Activated CD4-positive, alpha-beta T cell treated with anti-CD3 and anti-CD28 coated beads, Interleukin-2, amount 10 ng/mL, durations not matched to agents 7 days and 5 days (primary cell): ENCODE measurements at regions not wholly inside any gene's neighbourhood (a gene's known extent, or its start where the extent isn't known, plus 50 kb on each side); places are given as distances from the start of the nearest gene placed in this dataset.

Experiments
- CTCF ChIA-PET: fragments of 350-600 bp; sonication (Branson Sonifier 250); formaldehyde crosslinking; loops from one replicate; lab custom pipeline; 2021; ENCODE audit warnings: antibody characterized with exemption; lab: Charles Lee
- POLR2A ChIA-PET: fragments of 350-600 bp; sonication (Branson Sonifier 250); formaldehyde crosslinking; loops from one replicate; lab custom pipeline; 2021; ENCODE audit warnings: antibody characterized with exemption; lab: Charles Lee
- DNase-seq: peaks from one replicate; pipeline ENCODE4 v3.0.0-alpha.2; 2020
- H3K27ac Mint-ChIP-seq: one replicate; pipeline ENCODE4 v1.8.0; 2021; ENCODE audit warnings: mild to moderate bottlenecking, moderate library complexity, mixed read lengths
- H3K27me3 Mint-ChIP-seq: one replicate; pipeline ENCODE4 v1.8.0; 2021; ENCODE audit warnings: mixed read lengths
- H3K36me3 Mint-ChIP-seq: one replicate; pipeline ENCODE4 v1.8.0; 2021; ENCODE audit warnings: low read depth, mixed read lengths
- H3K4me1 Mint-ChIP-seq: one replicate; pipeline ENCODE4 v1.8.0; 2021; ENCODE audit warnings: mixed read lengths
- H3K4me3 Mint-ChIP-seq: one replicate; pipeline ENCODE4 v1.8.0; 2021; ENCODE audit warnings: mild to moderate bottlenecking, moderate library complexity, mixed read lengths
- H3K9me3 Mint-ChIP-seq: one replicate; pipeline ENCODE4 v1.8.0; 2021; ENCODE audit warnings: mixed read lengths

DNA sequence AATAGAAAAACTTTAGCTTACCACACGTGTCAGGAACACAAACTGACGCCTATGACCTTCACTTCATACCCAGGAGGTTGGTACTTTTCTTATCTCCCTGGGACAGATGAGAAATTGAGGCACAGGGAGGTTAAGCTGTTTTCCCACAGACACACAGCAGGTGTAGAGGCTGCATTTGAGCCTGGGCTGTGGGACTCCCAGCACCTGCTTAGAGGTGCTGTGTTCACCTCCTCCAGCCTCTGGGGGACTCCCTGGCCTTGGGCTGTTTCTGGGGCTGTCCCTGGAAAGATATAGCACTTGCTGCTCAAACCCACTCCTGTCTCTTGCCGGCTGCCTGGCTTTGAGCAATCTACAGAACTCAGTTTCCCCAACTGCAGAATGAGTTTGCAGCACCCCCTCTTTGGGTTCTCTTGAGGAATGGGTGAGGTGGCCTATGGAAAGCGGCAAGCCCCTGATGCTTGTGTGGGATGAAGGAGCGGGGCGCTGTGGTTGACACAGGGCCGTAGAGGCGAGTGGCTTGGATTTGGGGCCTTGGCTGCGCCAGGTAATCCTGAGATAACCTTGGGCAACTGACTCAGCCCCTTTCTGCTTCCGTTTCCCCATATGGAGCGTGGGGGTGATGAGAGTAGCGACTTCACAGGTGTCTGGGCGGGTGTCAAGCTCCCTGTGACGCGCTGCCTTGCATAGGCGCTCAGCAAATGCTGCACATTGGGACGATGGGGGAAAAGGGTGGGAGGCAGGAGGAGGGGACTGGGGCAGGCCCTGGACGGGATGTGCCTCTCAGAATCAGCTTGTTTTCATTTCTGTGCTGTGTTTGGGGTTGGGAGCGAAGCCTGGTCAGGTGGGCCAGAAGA, 104.5 kb upstream of the CIBAR2 start:
- Mint-ChIP-seq H3K36me3 (no peaks in the 10 kb centered on the region), H3K4me1 (no peaks in the 10 kb centered on the region), H3K27me3 (no peaks in the 10 kb centered on the region), H3K9me3 (no peaks in the 10 kb centered on the region), H3K27ac (peak overlapping the region; percentile 38), H3K4me3 (no peak overlapping the region)
- CTCF ChIA-PET: interaction anchor here (1.2 kb wide), 1 partner anchor 37 kb away, joined by 3 read pairs; no protein-coding TSS in a partner anchor
- POLR2A ChIA-PET: no interaction called here
- no peak for DNase-seq

DNA sequence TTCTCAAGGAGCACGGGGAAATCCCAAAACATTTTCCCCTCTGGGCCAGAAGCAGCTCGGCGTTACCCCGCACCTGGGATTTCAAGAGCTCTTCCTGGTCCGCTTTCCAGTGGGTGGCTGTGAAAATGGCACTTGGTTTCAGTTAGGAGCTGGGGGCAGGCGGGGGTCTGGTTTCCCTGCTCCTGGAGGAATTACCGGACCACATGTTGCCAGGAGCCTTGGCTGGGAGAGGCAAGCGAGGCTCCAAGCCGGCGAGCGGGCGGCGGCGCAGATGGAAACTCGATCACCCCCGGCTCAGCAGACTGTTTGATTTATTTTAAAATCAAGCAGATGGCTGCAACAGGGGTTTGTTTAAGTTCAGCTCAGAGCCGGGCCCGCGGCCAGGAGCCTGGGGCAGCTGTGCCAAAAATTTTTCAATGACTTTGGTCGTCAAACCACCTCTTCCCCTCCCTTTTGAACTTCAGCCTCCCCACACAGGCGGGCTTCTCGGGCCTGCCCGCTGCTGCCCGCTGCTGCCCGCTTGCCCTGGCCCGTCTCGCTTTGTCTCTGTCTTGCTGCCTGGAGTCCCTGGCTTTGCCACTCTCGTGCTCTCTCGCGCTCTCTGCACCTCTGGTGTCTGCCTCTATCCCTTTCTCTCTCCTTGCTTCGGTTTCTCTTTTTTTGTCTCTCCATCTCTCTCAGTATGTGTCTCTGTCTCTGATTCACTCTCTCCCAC, 108.0 kb upstream of the CIBAR2 start:
- Mint-ChIP-seq H3K4me3 (no peak overlapping the region), H3K36me3 (no peaks in the 10 kb centered on the region), H3K9me3 (no peaks in the 10 kb centered on the region), H3K27me3 (no peaks in the 10 kb centered on the region), H3K4me1 (no peaks in the 10 kb centered on the region), H3K27ac (no peak overlapping the region)
- CTCF ChIA-PET: no interaction called here
- POLR2A ChIA-PET: no interaction called here
- no peak for DNase-seq

DNA sequence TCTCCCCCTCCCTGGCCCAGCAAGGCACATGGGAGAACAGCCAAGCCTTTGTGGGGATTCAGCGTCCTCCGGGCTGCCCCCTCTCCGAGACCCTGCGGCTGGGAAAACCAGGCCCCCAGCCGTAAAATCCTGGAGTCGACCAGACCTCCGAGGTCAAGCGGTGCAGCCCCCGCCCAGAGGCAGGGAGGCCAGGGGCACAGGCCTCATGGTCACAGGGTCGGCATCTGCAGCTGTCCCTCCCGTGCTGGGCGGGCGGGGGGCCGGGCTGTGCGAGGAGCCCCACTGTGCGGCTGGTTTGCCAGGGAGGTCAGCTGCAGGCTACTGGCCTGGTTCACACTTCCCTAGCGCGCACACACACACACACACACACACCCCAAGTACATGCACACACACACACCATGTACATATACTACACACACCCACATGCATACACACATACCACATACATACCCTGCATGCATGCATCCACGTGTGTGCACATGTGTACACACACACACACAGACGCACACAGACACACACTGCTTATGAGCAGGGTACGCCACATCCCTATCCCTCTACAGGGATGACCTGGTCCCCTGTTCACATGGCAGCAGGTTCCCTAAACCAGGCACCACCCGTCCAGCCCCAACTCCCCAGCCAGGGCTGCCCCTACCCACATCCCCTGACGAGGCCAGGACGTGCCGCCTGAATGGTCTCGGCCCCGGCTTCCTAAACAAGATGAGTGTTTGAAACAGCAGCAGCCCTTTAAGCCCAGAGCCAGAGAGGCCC, 108.9 kb upstream of the CIBAR2 start:
- Mint-ChIP-seq H3K27me3 (no peaks in the 10 kb centered on the region), H3K9me3 (no peaks in the 10 kb centered on the region), H3K4me1 (no peaks in the 10 kb centered on the region), H3K36me3 (no peaks in the 10 kb centered on the region), H3K4me3 (no peak overlapping the region), H3K27ac (no peak overlapping the region)
- CTCF ChIA-PET: no interaction called here
- DNase-seq: no peak
- POLR2A ChIA-PET: no interaction called here

DNA sequence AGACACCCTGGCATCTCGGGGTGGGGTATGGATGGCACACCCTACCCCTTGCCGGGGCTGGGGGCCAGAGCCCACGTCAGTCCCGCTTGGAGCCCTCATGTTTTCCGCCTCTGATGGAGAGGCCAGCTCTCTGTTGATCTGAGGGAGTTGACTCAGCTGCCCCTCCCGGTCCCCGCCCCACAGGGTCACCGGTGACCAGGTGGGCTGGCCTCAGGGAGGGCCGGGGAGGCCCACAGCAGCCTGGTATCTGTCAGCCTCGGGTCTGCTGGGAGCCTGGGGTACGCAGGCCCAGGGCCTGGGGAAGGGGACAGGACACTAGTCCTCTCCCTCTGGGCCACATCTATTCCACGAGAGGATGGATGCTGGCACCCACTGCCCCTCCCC, 109.5 kb upstream of the CIBAR2 start:
- no peaks in the 10 kb centered on the region for H3K9me3 Mint-ChIP-seq
- no peaks in the 10 kb centered on the region for H3K36me3 Mint-ChIP-seq
- no peaks in the 10 kb centered on the region for H3K27me3 Mint-ChIP-seq
- no peaks in the 10 kb centered on the region for H3K4me1 Mint-ChIP-seq
- H3K4me3 Mint-ChIP-seq: no peak overlapping the region
- ChIA-PET POLR2A (no interaction called here), CTCF (no interaction called here)
- H3K27ac Mint-ChIP-seq: no peak overlapping the region
- DNase-seq: no peak

DNA sequence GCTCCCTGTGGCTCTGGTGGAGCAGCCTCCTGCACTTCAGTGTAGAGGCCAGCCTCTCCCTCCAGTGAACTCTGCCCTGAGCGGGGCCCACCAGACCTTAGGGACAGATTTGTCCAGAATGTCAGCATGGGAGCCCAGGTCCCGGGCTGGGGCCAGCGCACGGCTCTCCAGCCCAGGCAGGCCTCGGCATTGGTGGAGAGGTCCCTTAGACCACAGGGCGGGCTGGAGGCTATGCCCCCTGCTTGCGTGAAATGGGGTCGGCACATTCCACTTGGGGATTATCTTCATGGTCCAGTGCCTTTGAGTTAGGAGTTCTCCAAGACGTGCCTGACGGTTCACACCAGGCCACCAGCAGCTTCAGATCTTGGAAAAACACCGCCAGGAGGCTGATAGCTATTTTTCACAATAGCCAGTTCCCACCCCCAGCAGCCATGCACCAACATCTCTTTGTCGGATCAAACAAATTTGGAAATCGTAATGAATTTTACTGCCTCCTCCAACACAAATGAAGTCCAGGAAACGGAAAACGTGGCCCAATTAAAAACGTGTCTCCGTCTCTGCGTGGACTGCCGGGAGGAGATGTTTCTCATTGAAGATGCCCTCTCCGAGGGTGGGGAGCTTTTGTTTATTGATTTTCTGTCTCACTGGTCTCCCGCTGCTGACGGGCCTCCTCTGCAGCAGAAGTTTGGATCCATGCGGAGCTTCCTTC, 110.0 kb upstream of the CIBAR2 start:
- CTCF ChIA-PET: no interaction called here

DNA sequence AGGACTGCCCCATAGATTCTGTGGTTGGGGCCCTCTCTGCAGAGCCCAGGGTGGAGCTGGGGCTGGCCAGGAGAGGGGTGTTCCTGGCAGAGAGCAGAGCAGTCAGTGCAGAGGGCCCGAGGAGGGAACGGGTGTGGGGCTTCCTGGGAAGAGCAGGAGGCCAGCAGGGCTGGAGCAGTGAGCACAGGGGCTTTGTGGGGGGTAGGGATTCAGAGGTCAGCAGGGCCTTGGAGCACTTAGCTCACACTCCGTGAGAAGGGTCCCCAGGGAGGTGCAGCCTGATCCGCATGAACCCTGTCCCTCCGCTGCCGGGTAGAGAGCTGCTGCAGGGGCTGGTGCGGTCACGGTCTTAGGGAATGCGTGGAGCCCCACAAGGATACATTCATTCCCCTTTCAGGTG, 113.0 kb upstream of the CIBAR2 start:
- no peak overlapping the region for H3K27ac Mint-ChIP-seq
- CTCF ChIA-PET: no interaction called here
- no peaks in the 10 kb centered on the region for H3K36me3 Mint-ChIP-seq
- POLR2A ChIA-PET: no interaction called here
- H3K9me3 Mint-ChIP-seq: no peaks in the 10 kb centered on the region
- H3K27me3 Mint-ChIP-seq: no peaks in the 10 kb centered on the region
- H3K4me1 Mint-ChIP-seq: no peaks in the 10 kb centered on the region
- no peak overlapping the region for H3K4me3 Mint-ChIP-seq
- DNase-seq: no peak

More for the DNA sequence above, 110.0 kb upstream of the CIBAR2 start:
- no peaks in the 10 kb centered on the region for H3K4me1 Mint-ChIP-seq
- no peaks in the 10 kb centered on the region for H3K27me3 Mint-ChIP-seq
- H3K27ac Mint-ChIP-seq: no peak overlapping the region
- no peaks in the 10 kb centered on the region for H3K36me3 Mint-ChIP-seq
- POLR2A ChIA-PET: no interaction called here
- H3K4me3 Mint-ChIP-seq: no peak overlapping the region
- H3K9me3 Mint-ChIP-seq: no peaks in the 10 kb centered on the region
- DNase-seq: no peak

DNA sequence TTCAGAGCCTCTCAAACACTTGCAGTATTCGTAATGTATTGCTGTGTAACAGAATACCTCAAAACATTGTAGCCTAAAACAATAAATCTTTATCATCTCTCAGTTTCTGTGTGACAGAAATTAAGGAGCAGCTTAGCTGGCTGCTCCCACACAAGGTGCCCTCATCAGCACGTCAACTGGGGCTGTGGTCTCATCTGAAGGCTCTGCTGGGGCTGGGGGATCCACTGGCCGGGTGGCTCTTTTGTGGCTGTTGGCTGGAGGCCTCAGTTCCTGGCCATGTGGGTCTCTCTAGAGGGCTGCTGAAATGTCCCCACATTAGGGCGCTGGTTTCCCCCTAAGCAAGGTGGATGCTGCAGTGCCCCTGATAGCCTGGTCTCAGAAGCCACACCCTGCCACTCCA, 113.4 kb upstream of the CIBAR2 start:
- Mint-ChIP-seq H3K4me3 (no peak overlapping the region), H3K4me1 (no peaks in the 10 kb centered on the region), H3K36me3 (no peaks in the 10 kb centered on the region), H3K27me3 (no peaks in the 10 kb centered on the region), H3K27ac (no peak overlapping the region), H3K9me3 (no peaks in the 10 kb centered on the region)
- ChIA-PET POLR2A (no interaction called here), CTCF (no interaction called here)
- DNase-seq: no peak

DNA sequence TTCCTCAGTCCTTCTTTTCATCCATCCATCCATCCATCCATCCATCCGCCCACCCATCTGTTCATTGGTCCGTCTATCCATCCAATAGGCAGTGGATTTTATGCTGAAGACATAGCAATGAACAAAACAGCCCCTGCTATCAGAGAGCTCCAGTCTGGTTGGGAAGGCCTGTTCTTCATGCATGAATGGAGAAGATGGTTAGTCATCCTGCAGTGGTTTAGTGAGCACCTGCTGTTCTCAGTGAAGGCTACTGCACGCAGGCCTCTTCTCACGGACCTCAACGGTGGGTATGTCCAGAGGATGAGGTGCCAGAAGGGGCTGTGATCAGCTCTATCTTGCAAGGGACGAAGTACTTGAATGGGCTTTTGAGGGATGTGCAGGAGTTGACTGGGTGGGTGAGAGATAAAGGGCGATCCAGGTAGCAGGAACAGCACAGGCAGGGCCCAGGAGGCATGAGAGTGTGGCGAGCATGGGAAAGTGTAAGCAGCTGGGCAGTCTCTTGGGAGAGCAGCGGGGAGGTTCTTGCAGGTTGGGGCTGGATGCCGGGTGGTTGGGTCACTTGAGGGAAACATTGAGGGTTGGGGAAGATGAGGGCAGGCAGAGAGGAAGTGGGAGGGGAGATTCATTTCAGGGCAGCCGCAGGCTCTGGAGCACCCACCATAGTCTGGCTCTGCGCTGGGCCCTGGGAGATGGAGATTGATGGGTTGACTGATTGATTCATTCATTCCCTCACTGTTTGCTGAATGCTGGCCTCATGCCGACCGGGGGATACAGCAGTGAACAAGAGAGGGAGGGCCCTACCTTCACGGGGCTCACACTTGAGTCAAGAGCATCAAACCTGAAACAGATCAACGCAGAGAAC, 115.0 kb upstream of the CIBAR2 start:
- ChIA-PET CTCF (interaction anchor here (1.0 kb wide), 1 partner anchor 12 kb away, joined by 3 read pairs; no protein-coding TSS in a partner anchor), POLR2A (no interaction called here)
- Mint-ChIP-seq H3K4me3 (no peak overlapping the region), H3K27me3 (no peaks in the 10 kb centered on the region), H3K4me1 (no peaks in the 10 kb centered on the region), H3K9me3 (no peaks in the 10 kb centered on the region), H3K36me3 (no peaks in the 10 kb centered on the region), H3K27ac (no peak overlapping the region)
- no peak for DNase-seq

DNA sequence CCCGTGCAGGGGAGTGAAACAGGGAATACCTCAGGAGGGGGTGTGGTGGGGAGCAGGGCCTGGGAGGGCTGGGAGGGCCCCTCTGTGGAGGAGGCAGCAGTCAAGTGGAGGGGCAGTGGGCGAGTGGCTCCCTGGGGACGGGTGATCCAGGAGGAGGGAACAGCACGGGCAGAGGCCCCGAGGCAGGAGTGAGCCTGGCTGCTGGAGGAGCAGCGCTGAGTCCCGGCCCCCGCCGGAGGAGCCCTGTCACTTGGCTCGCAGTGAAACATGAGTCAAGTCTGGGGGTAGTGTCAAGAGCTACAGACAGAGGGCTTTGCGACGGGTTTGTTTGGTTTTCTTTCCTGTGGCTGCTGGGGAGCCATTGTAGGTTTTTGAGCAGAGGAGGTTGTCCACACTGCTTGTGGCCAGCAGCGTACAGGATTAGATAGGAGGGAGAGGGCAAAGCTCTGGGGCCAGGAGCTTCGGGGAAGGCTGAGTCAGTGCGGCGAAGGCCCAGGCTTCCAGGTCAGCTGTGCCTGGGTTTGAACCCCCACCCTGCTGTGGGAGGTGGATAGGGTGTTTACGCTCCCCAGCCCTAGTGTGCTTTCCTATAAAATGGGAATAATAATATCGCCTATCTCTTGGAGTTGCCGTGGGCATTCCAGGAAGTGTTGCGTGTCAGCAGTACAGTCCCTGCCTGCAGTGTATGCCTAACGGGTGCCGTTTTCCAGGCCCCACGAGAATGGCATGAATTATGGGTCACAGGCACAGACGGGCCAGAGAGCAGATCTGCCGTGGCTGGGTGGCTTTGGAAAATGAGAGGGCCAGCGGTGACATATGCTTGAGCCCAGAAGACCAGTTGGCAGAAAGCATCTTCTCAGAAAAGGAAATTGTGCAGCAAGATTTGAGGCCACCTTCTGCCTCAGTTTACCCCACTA, 115.9 kb upstream of the CIBAR2 start:
- no peak for DNase-seq
- Mint-ChIP-seq H3K36me3 (no peaks in the 10 kb centered on the region), H3K27ac (no peak overlapping the region), H3K4me1 (no peaks in the 10 kb centered on the region), H3K27me3 (no peaks in the 10 kb centered on the region), H3K9me3 (no peaks in the 10 kb centered on the region), H3K4me3 (no peak overlapping the region)
- ChIA-PET CTCF (interaction anchor here (1.0 kb wide), 1 partner anchor 13 kb away, joined by 3 read pairs; no protein-coding TSS in a partner anchor), POLR2A (no interaction called here)

DNA sequence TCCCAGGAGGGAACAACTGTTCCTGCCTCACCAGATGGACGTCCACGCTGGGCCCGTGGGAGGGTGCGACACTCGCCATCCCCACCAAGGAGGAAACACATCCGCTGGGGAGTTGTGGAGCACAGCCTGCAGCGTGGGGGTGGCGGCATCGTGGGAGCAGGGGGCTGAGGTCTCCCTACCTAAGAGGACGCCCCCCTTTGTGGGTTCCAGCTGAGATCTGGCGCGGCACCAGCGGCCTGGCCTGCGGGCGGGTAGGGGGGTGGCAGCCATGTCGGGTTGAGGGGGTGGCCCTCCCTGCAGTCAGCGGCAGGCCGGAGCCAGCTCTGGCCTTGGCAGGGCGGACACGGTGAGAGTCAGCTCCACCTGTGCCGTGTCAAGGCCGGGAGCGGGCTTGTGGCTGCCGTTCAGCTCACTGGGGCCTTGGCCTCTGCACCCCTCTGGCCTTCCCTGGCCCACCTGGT, 116.7 kb upstream of the CIBAR2 start:
- Mint-ChIP-seq H3K27ac (no peak overlapping the region), H3K4me1 (no peaks in the 10 kb centered on the region), H3K27me3 (no peaks in the 10 kb centered on the region), H3K4me3 (no peak overlapping the region), H3K36me3 (no peaks in the 10 kb centered on the region), H3K9me3 (no peaks in the 10 kb centered on the region)
- CTCF ChIA-PET: no interaction called here
- POLR2A ChIA-PET: no interaction called here
- DNase-seq: no peak

DNA sequence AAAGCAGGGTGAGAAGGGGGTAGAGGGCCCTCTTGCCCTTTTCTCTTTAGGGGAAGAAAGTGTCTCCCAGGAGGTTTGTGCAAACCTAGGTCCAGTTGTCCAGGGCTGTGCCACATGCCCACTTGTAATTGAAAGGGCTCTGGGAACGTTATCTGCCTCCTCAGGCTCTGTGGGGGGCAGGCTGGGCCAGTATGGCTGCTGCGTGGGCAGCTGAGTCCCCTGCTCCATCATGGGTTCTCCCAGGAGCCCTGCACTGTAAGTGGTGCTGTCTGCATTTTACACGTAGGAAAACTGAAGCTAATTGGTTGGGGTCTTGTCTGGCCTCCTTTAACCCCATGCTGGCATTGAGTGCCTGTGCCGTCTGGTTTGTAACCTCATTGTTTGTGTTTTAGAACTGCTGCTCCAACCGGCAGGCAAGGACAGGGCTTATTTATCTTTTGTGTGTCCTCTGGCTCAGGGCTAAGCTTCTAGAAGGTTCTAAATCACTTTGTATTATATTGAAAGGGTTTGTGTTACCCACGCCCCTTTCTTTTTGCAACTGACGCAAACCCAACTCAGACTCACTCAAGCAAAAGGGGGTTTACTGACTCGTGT, 117.7 kb upstream of the CIBAR2 start:
- Mint-ChIP-seq H3K27ac (no peak overlapping the region), H3K4me1 (no peaks in the 10 kb centered on the region), H3K9me3 (no peaks in the 10 kb centered on the region), H3K27me3 (peaks cover 4% of the 10 kb centered on the region), H3K4me3 (no peak overlapping the region), H3K36me3 (no peaks in the 10 kb centered on the region)
- DNase-seq: no peak
- ChIA-PET POLR2A (no interaction called here), CTCF (no interaction called here)
